Lower lobe of right lung (tissue), 2 donors: ENCODE measurements at regions not wholly inside any gene's neighbourhood (a gene's known extent, or its start where the extent isn't known, plus 50 kb on each side); places are given as distances from the start of the nearest gene placed in this dataset.
"Not testable (repeated sequence)": the region's sequence is repeated elsewhere in the genome, so short reads cannot be mapped to it uniquely, and the experiment has no call there.

Experiments used
- ATAC-seq, 2 donors: fragments of 200-7000 bp; cut with Tn5 transposase; one replicate each; pipeline ENCODE4 v1.9.1; 2020 to 2022; ENCODE audit warnings: mild to moderate bottlenecking in 2 of 2, moderate library complexity in 2 of 2
- DNase-seq: peaks from one replicate; pipeline ENCODE4 v3.0.0-alpha.2; 2020
- H3K27ac ChIP-seq: fragments of 200-600 bp; one replicate; pipeline ENCODE4 v1.8.0; 2022
- H3K27me3 ChIP-seq: fragments of 200-600 bp; one replicate; pipeline ENCODE4 v1.8.0; 2022; ENCODE audit warnings: low read depth
- H3K36me3 ChIP-seq: fragments of 200-600 bp; one replicate; pipeline ENCODE4 v1.8.0; 2022; ENCODE audit warnings: mild to moderate bottlenecking
- H3K4me1 ChIP-seq: fragments of 200-600 bp; one replicate; pipeline ENCODE4 v1.8.0; 2022
- H3K4me3 ChIP-seq: fragments of 200-600 bp; one replicate; pipeline ENCODE4 v1.8.0; 2022; ENCODE audit warnings: mild to moderate bottlenecking
- H3K9me3 ChIP-seq: fragments of 200-600 bp; one replicate; pipeline ENCODE4 v1.8.0; 2022
- CTCF ChIP-seq: fragments of 200-600 bp; IDR thresholded peaks from one replicate; pipeline ENCODE4 v1.8.0; 2022; ENCODE audit warnings: antibody characterized with exemption, mild to moderate bottlenecking
- intact Hi-C: fragments of 100-400 bp; cut with DNase I; formaldehyde crosslinking; loops from one replicate; pipeline ENCODE4 v1.11.0; 2022
- donor health status: DM: no; HTN: yes; CAD: no; lungs with severe emphysema.

GRCh38 chr1:21378705-21379494, 61.0 kb upstream of the NBPF3 start:
- no peak overlapping the region for H3K4me3 ChIP-seq
- no peak for TF ChIP-seq CTCF
- ATAC-seq, result no peak

DNA sequence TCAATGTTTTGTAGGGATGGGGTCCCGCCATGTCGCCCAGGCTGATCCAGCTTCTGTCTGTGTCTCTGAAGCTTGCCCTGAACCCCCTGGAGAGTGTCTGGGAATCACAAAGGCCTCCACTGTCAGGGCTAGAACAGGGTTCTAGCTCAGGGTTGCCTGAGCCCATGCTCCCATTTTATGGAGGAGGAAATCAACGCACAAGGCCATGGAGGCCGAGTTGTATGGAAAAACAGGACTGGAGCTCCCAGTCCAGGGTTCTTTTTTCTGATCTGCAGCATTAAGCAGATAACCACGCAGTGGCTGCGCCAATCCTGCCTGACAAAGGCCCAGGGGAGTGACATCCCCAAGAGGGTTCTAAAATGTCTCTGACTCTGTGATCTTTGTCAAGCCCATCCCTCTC, 67.6 kb upstream of the NBPF3 start:
- no peak for ATAC-seq
- intact Hi-C loops, result no loop called here

More at GRCh38 chr1:21378705-21379494, 61.0 kb upstream of the NBPF3 start:
- Histone ChIP-seq H3K9me3 (peaks cover 7% of the 10 kb centered on the region), H3K36me3 (no peaks in the 10 kb centered on the region), H3K27me3 (peaks cover 11% of the 10 kb centered on the region), H3K4me1 (no peaks in the 10 kb centered on the region), H3K27ac (no peak overlapping the region)
- intact Hi-C loops, result no loop called here
- DNase-seq, result no peak

GRCh38 chr1:21369905-21370304, 70.0 kb upstream of the NBPF3 start:
- H3K4me1 ChIP-seq, result peaks cover 7% of the 10 kb centered on the region
- ATAC-seq (no peak), DNase-seq (no peak)
- no peak overlapping the region for H3K27ac ChIP-seq
- intact Hi-C loops, result loop anchor here (10.0 kb wide), 1 partner anchor 115 kb away; no protein-coding TSS in a partner anchor
- no peaks in the 10 kb centered on the region for H3K27me3 ChIP-seq
- no peak overlapping the region for H3K4me3 ChIP-seq
- no peak for TF ChIP-seq CTCF
- H3K36me3 ChIP-seq, result no peaks in the 10 kb centered on the region
- H3K9me3 ChIP-seq, result no peaks in the 10 kb centered on the region

More for the DNA sequence above, 67.6 kb upstream of the NBPF3 start:
- Histone ChIP-seq H3K36me3 (no peaks in the 10 kb centered on the region), H3K4me3 (no peak overlapping the region), H3K4me1 (peaks cover 7% of the 10 kb centered on the region), H3K27me3 (no peaks in the 10 kb centered on the region), H3K9me3 (no peaks in the 10 kb centered on the region), H3K27ac (no peak overlapping the region)
- no peak for DNase-seq
- no peak for TF ChIP-seq CTCF

DNA sequence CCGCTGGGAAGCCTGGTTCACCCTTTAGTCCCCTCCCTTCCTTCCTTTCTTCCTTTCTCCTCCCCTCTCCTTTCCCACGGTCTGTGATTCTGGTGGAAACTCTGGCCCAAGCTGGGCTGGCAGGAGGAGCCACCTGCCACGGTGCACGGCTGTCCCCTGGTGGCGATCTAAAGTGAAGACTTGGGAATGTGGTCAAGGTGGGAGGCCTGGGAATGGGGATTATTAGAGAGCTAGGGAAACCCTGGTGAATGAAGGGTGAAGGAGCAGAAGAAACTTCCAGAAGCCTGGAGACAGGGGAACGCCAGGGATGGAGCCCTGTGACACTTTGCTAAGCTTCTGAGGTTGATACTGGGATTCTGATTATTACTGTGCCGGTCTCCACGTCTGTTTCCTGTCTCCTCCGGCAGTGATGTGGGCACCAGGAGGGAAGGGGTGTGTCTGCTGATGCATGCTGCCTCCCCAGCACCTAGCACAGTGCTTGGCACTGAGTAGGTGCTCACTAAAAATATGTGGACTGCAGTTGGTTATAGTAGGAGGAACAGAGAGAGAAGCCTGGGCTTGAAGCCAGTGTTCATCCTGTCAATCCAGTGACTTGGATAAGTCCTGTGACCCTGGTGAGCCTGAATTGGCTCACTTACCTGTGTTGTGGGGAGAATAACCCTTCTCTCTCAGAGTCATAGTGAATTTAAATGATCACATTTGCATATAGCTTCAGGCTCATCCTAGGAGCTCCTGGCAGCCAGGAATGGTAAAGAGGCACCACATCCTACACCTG, 71.2 kb upstream of the NBPF3 start:
- H3K27ac ChIP-seq, result no peak overlapping the region
- intact Hi-C loops, result loop anchor here (10.0 kb wide), 1 partner anchor 114 kb away; no protein-coding TSS in a partner anchor
- no peaks in the 10 kb centered on the region for H3K27me3 ChIP-seq
- H3K4me3 ChIP-seq, result no peak overlapping the region
- H3K9me3 ChIP-seq, result no peaks in the 10 kb centered on the region
- ATAC-seq (peak; percentile 92 to 95), DNase-seq (peak; percentile 81)
- no peaks in the 10 kb centered on the region for H3K36me3 ChIP-seq
- H3K4me1 ChIP-seq, result peaks cover 7% of the 10 kb centered on the region
- peak; percentile 98 for TF ChIP-seq CTCF

- not testable (repeated sequence) for H3K36me3 ChIP-seq, ATAC-seq, H3K9me3 ChIP-seq, H3K27ac ChIP-seq, H3K4me1 ChIP-seq, DNase-seq, H3K4me3 ChIP-seq, H3K27me3 ChIP-seq
- intact Hi-C loops, result loop anchor here (10.0 kb wide), 1 partner anchor 113 kb away; no protein-coding TSS in a partner anchor
These were observed 71.9 kb upstream of the NBPF3 start for GRCh38 chr1:21367973-21368514.
